Muscle of back (tissue), 3 donors: ENCODE measurements at regions not wholly inside any gene's neighbourhood (a gene's known extent, or its start where the extent isn't known, plus 50 kb on each side); places are given as distances from the start of the nearest gene placed in this dataset.

ENCODE experiments used
- DNase-seq, 3 donors: peaks; one replicate each; pipeline versions ENCODE4 v3.0.0 to v3.0.0-alpha.2; 2013

DNA sequence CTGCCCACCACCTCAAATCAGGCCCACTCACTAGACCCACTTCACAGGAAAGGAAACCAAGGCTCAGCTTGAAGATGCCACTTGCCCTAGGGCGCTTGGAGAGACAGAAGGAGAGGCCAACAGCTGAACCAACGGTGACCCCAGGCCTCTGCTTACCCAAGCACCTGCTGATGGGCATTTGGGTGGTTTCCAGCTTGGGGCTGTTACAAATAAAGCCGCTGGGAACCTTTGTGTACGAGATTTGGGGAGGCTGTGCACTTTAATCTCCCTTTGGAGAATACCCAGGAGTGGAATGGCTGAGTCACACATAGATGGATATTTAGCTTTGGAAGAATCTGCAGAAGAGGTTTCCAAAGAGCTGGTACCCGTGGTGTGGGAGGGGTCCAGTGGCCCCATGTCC is 50.9 kb upstream of the LINC01488 start:
- DNase-seq, result no peak

DNA sequence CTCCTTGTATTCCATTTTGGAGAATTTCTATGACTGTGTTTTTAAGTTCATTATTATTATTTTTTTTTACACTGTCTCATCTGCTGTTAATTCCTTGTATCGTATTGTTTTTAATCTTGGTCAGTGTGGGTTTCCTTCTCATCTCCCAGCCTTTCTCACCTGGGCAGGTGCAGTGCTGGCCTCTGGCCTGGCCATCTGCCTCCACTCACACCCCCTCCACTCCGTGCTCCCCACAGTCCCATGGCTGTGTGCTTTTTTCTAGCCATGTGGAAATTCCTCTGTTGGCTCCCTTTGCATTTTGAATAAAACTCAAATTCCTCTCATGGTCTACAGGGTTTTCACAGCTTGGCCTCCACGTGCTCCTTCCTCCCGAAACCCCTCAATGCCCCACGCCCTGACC is 50.3 kb upstream of the LINC01488 start:
- no peak for DNase-seq
